ENCODE measurements at regions not wholly inside any gene's neighbourhood (a gene's known extent, or its start where the extent isn't known, plus 50 kb on each side); places are given as distances from the start of the nearest gene placed in this dataset.

- TF ChIP-seq POLR2A (IDR thresholded peaks at IDR 0.05) = no peak
- TF ChIP-seq CTCF (IDR thresholded peaks at IDR 0.05) = no peak
Measured at GRCh38 chr7:109545686-109546085, 976.0 kb downstream of the DNAJB9 start.
